ENCODE measurements at regions not wholly inside any gene's neighbourhood (a gene's known extent, or its start where the extent isn't known, plus 50 kb on each side); places are given as distances from the start of the nearest gene placed in this dataset.

DNA sequence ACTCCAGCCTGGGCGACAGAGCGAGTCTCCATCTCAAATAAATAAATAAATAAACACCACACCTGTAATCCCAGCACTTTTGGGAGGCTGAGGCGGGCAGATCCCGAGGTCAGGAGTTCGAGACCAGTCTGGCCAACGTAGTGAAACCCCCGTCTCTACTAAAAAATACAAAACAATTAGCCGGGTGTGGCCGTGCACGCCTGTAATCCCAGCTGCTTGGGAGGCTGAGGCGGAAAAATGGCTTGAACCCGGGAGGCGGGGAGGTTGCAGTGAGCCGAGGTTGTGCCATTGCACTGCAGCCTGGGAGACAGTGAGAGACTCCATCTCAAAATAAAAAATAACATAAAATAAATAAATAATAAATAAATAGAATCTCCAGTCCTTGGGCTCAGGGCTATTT, 185.8 kb downstream of the SHOX start:
- TF ChIP-seq POLR2AphosphoS5 (IDR thresholded peaks at IDR 0.05) (no peak), CTCF (IDR thresholded peaks at IDR 0.05 in 8 of 11, conservative IDR thresholded peaks at IDR 0.05 in 3 of 11) (no peak)
